Smooth muscle cell (in vitro differentiated cells): ENCODE measurements at regions not wholly inside any gene's neighbourhood (a gene's known extent, or its start where the extent isn't known, plus 50 kb on each side); places are given as distances from the start of the nearest gene placed in this dataset.

Experiments
- DNase-seq: peaks from one replicate; lab custom pipeline; 2025; ENCODE audit not compliant: unreplicated experiment; lab: John Stamatoyannopoulos, UW
- H2AFZ ChIP-seq: fragments of 200-600 bp; sonication (generic); 2 replicates; pipeline ENCODE4 v1.6.0; 2016; ENCODE audit warnings: antibody characterized with exemption, low read depth, mild to moderate bottlenecking
- H3F3A ChIP-seq: fragments of 200-600 bp; sonication (generic); 2 replicates; pipeline ENCODE4 v1.6.0; 2017; ENCODE audit warnings: antibody characterized with exemption, low read depth
- H3K27ac ChIP-seq: fragments of 200-600 bp; sonication (generic); 2 replicates; pipeline ENCODE4 v1.5.1; 2016; ENCODE audit warnings: low read depth, mild to moderate bottlenecking
- H3K27me3 ChIP-seq: fragments of 200-600 bp; sonication (generic); 2 replicates; pipeline ENCODE4 v1.6.1; 2016; ENCODE audit warnings: low read depth, mild to moderate bottlenecking
- H3K36me3 ChIP-seq: fragments of 200-600 bp; sonication (generic); 2 replicates; pipeline ENCODE4 v1.5.1; 2016; ENCODE audit warnings: low read depth
- H3K4me1 ChIP-seq: fragments of 200-600 bp; sonication (generic); 2 replicates; pipeline ENCODE4 v1.5.1; 2016; ENCODE audit warnings: low read depth
- H3K4me2 ChIP-seq: fragments of 200-600 bp; sonication (generic); 2 replicates; pipeline ENCODE4 v1.6.0; 2016; ENCODE audit warnings: mild to moderate bottlenecking
- H3K4me3 ChIP-seq: fragments of 200-600 bp; sonication (generic); 2 replicates; pipeline ENCODE4 v1.5.1; 2016; ENCODE audit warnings: mild to moderate bottlenecking
- H3K79me2 ChIP-seq: fragments of 200-600 bp; sonication (generic); 2 replicates; pipeline ENCODE4 v1.6.0; 2016; ENCODE audit warnings: low read depth, mild to moderate bottlenecking
- H3K9ac ChIP-seq: fragments of 200-600 bp; sonication (generic); 2 replicates; pipeline ENCODE4 v1.6.0; 2016; ENCODE audit warnings: low read depth
- H3K9me3 ChIP-seq: fragments of 200-600 bp; sonication (generic); replicated peaks from 2 replicates; pipeline ENCODE4 v1.5.1; 2016; ENCODE audit warnings: low read depth
- H4K20me1 ChIP-seq: fragments of 200-600 bp; sonication (generic); 2 replicates; pipeline ENCODE4 v1.6.0; 2016; ENCODE audit warnings: low read depth
- WGBS: methylation state at CpG from one replicate; pipeline ENCODE4 v1.1.7; 2016; ENCODE audit warnings: low lambda C conversion rate; 5-methylcytosine and 5-hydroxymethylcytosine counted together
- TF ChIP-seq, protein P1 (sequence below): fragments of 200-600 bp; sonication (generic); IDR thresholded peaks from 2 replicates; pipeline ENCODE4 v1.5.1; 2017; ENCODE audit warnings: borderline replicate concordance, mild to moderate bottlenecking, antibody characterized with exemption; ENCODE audit not compliant: insufficient read depth, poor library complexity, severe bottlenecking

GRCh38 chr10:31630861-31631567 is 297.6 kb downstream of the ARHGAP12 start:
- Histone ChIP-seq H4K20me1 (no peaks in the 10 kb centered on the region), H3K9me3 (no peaks in the 10 kb centered on the region), H2AFZ (no peak overlapping the region), H3K4me3 (no peak overlapping the region), H3K4me2 (no peak overlapping the region), H3K4me1 (no peaks in the 10 kb centered on the region), H3K9ac (no peak overlapping the region), H3K36me3 (no peaks in the 10 kb centered on the region), H3F3A (no peaks in the 10 kb centered on the region), H3K79me2 (no peaks in the 10 kb centered on the region), H3K27me3 (no peaks in the 10 kb centered on the region), H3K27ac (no peak overlapping the region)
- WGBS = 85% methylated on average over 4 of the region's 4 CpGs
- TF ChIP-seq, protein P1, sequence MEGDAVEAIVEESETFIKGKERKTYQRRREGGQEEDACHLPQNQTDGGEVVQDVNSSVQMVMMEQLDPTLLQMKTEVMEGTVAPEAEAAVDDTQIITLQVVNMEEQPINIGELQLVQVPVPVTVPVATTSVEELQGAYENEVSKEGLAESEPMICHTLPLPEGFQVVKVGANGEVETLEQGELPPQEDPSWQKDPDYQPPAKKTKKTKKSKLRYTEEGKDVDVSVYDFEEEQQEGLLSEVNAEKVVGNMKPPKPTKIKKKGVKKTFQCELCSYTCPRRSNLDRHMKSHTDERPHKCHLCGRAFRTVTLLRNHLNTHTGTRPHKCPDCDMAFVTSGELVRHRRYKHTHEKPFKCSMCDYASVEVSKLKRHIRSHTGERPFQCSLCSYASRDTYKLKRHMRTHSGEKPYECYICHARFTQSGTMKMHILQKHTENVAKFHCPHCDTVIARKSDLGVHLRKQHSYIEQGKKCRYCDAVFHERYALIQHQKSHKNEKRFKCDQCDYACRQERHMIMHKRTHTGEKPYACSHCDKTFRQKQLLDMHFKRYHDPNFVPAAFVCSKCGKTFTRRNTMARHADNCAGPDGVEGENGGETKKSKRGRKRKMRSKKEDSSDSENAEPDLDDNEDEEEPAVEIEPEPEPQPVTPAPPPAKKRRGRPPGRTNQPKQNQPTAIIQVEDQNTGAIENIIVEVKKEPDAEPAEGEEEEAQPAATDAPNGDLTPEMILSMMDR = no peak
- no peak for DNase-seq

DNA sequence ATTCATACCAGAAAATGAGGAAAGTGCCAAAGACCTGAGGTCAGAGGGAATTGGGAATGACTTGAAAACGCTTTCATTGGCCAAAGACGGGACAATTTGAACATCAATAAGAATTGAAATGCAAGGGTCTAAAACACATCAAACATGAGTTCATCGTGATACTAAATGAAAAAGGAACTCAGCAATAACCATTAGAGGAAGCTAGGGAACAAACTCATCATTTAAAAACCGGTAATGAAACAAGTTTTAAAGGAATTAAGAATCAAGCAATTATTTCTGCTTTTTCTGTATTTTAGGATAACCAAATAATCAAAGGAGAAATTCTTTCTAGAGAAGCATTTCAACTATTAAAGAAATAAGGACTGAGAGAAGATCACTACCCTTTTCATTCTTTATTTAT is 303.1 kb downstream of the ARHGAP12 start:
- no peak overlapping the region for H3K27ac ChIP-seq
- H3F3A ChIP-seq = no peaks in the 10 kb centered on the region
- H3K27me3 ChIP-seq = no peaks in the 10 kb centered on the region
- H3K79me2 ChIP-seq = no peaks in the 10 kb centered on the region
- no peak for DNase-seq
- H3K9me3 ChIP-seq = peaks cover 16% of the 10 kb centered on the region
- H4K20me1 ChIP-seq = no peaks in the 10 kb centered on the region
- no peak overlapping the region for H3K4me2 ChIP-seq
- H2AFZ ChIP-seq = no peak overlapping the region
- TF ChIP-seq, protein P1 = no peak
- H3K4me1 ChIP-seq = peaks cover 6% of the 10 kb centered on the region
- no peak overlapping the region for H3K9ac ChIP-seq
- no peaks in the 10 kb centered on the region for H3K36me3 ChIP-seq
- 93% methylated on average over 4 of the region's 4 CpGs for WGBS
- no peak overlapping the region for H3K4me3 ChIP-seq

- TF ChIP-seq, protein P1 = no peak
- Histone ChIP-seq H3K4me1 (peaks cover 6% of the 10 kb centered on the region), H3K27ac (no peak overlapping the region), H4K20me1 (no peaks in the 10 kb centered on the region), H3K27me3 (no peaks in the 10 kb centered on the region), H3K36me3 (no peaks in the 10 kb centered on the region), H3F3A (no peaks in the 10 kb centered on the region), H3K9ac (no peak overlapping the region), H3K9me3 (peaks cover 16% of the 10 kb centered on the region), H3K79me2 (no peaks in the 10 kb centered on the region), H3K4me2 (no peak overlapping the region), H3K4me3 (no peak overlapping the region), H2AFZ (no peak overlapping the region)
- no peak for DNase-seq
Measured at GRCh38 chr10:31624611-31625010, 304.0 kb downstream of the ARHGAP12 start.

DNA sequence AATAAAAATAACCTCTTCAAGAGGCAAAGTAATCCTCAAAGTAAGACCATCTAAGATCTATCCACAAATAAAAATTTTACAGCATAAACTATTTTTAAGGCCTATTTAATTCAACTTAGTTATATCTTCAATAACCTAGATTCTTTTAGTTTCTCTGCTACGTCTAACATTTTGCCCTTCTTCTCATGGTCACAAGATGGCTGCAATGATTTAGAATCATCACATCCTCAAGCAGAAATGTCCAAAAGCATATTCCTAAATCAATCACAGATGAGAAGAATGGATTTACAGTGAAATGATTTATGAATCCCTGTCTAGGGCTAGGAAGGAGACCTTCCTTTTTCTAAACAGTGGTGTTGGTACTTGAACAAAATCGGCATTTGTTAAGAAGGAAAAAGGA is 304.7 kb downstream of the ARHGAP12 start:
- Histone ChIP-seq H3K4me3 (no peak overlapping the region), H2AFZ (no peak overlapping the region), H3K36me3 (no peaks in the 10 kb centered on the region), H4K20me1 (no peaks in the 10 kb centered on the region), H3F3A (no peaks in the 10 kb centered on the region), H3K27ac (peak overlapping the region; percentile 32), H3K27me3 (no peaks in the 10 kb centered on the region), H3K4me2 (no peak overlapping the region), H3K9ac (no peak overlapping the region), H3K4me1 (peaks cover 6% of the 10 kb centered on the region), H3K79me2 (no peaks in the 10 kb centered on the region), H3K9me3 (peaks cover 16% of the 10 kb centered on the region)
- DNase-seq = no peak
- TF ChIP-seq, protein P1 = no peak
- 86% methylated on average over 2 of the region's 2 CpGs for WGBS
